ENCODE measurements at regions not wholly inside any gene's neighbourhood (a gene's known extent, or its start where the extent isn't known, plus 50 kb on each side); places are given as distances from the start of the nearest gene placed in this dataset.

- TF ChIP-seq TCF4 (CRISPR knock-in tag; IDR thresholded peaks at IDR 0.05; ENCODE audit: borderline replicate concordance) (no peak), ZFP3 (CRISPR knock-in tag; IDR thresholded peaks at IDR 0.05) (no peak)
Measured at GRCh38 chr12:115255962-115256361, 572.0 kb upstream of the TBX3 start.
